GM12878 (cell line): ENCODE measurements at regions not wholly inside any gene's neighbourhood (a gene's known extent, or its start where the extent isn't known, plus 50 kb on each side); places are given as distances from the start of the nearest gene placed in this dataset.

Experiments
- ATAC-seq: fragments of 200-7000 bp; cut with Tn5 transposase; 3 replicates; pipeline ENCODE4 v1.9.1; 2020; ENCODE audit warnings: mild to moderate bottlenecking, moderate library complexity
- BruUV-seq: library from RNA; stranded (reverse); fragments of 400-500 nt; replicated peaks from 2 replicates; lab custom pipeline; 2021; lab: Mats Ljungman, UMichigan
- CTCF ChIA-PET: fragments of 300-600 bp; sonication (Branson Sonifier 250); formaldehyde crosslinking; extraction: SDS; loops from one replicate; lab custom pipeline; 2021; ENCODE audit warnings: inconsistent platforms; lab: Yijun Ruan, JAX
- POLR2A ChIA-PET: fragments of 350-600 bp; formaldehyde crosslinking; extraction: SDS; loops from one replicate; lab custom pipeline; 2021; ENCODE audit warnings: inconsistent platforms; lab: Charles Lee
- RAD21 ChIA-PET: fragments of 300-600 bp; sonication (Branson Sonifier 250); formaldehyde crosslinking; loops from one replicate; lab custom pipeline; 2023; ENCODE audit warnings: antibody characterized with exemption; ENCODE audit not compliant: unreplicated experiment; lab: Charles Lee
- SMC1A ChIA-PET: fragments of 300-600 bp; sonication (Branson Sonifier 250); formaldehyde crosslinking; loops from one replicate; lab custom pipeline; 2023; ENCODE audit not compliant: unreplicated experiment, uncharacterized antibody; lab: Charles Lee
- DNase-seq: peaks from one replicate; pipeline ENCODE4 v3.0.0-alpha.2; 2011; ENCODE audit warnings: low read depth, low spot score
- FAIRE-seq: peaks from 3 replicates; lab custom pipeline; 2011; peaks lifted over from hg19 to GRCh38; lab: Jason Lieb, UNC
- H2AFZ ChIP-seq: 2 replicates; pipeline ENCODE4 v1.6.0; 2011; ENCODE audit warnings: low read depth, low read length, control low read depth; ENCODE audit not compliant: control insufficient read depth
- H3K27ac ChIP-seq: 2 replicates; pipeline ENCODE4 v1.5.1; 2011; ENCODE audit warnings: control low read depth; ENCODE audit not compliant: control insufficient read depth, insufficient read depth
- H3K27me3 ChIP-seq, 2 experiments: replicated peaks in 1 of 2; 2 replicates each; pipeline versions ENCODE4 v1.6.0 to v1.6.1; 2011; ENCODE audit warnings: low read length in 1 of 2; ENCODE audit not compliant: control insufficient read depth in 2 of 2, insufficient read depth in 2 of 2
- H3K36me3 ChIP-seq, 2 experiments: 2 replicates each; pipeline ENCODE4 v1.5.1; 2011; ENCODE audit warnings: low read length in 1 of 2; ENCODE audit not compliant: control insufficient read depth in 2 of 2, insufficient read depth in 2 of 2
- H3K4me1 ChIP-seq: 2 replicates; pipeline ENCODE4 v1.6.1; 2011; ENCODE audit warnings: mild to moderate bottlenecking, low read length, moderate library complexity, mixed read lengths; ENCODE audit not compliant: control insufficient read depth, insufficient read depth
- H3K4me2 ChIP-seq: 2 replicates; pipeline ENCODE4 v1.6.0; 2011; ENCODE audit warnings: control low read depth; ENCODE audit not compliant: control insufficient read depth, insufficient read depth
- H3K4me3 ChIP-seq: fragments of 200-600 bp; sonication (generic); 2 replicates; pipeline ENCODE4 v1.5.1; 2016
- H3K79me2 ChIP-seq: 2 replicates; pipeline ENCODE4 v1.6.0; 2011; ENCODE audit warnings: low read length; ENCODE audit not compliant: control insufficient read depth, insufficient read depth
- H3K9ac ChIP-seq: 2 replicates; pipeline ENCODE4 v1.8.0; 2011; ENCODE audit warnings: low read length, control low read depth, mixed read lengths; ENCODE audit not compliant: control insufficient read depth, insufficient read depth
- H3K9me3 ChIP-seq: replicated peaks from 3 replicates; pipeline ENCODE4 v1.5.1; 2011; ENCODE audit warnings: mild to moderate bottlenecking, low read length; ENCODE audit not compliant: control insufficient read depth, insufficient read depth
- H4K20me1 ChIP-seq: 2 replicates; pipeline ENCODE4 v1.6.0; 2011; ENCODE audit not compliant: control insufficient read depth, insufficient read depth
- BRCA1 ChIP-seq: IDR thresholded peaks from 2 replicates; pipeline ENCODE4 v1.6.1; 2011; ENCODE audit warnings: low read depth, low read length, improper control_type of control experiment
- CBFB ChIP-seq: IDR thresholded peaks from 2 replicates; pipeline ENCODE4 v1.6.1; 2016; ENCODE audit warnings: antibody characterized with exemption, low read depth
- FOS ChIP-seq: IDR thresholded peaks from 3 replicates; pipeline ENCODE4 v1.6.1; 2011; ENCODE audit warnings: borderline replicate concordance; ENCODE audit not compliant: insufficient read length; ENCODE audit errors: extremely low read depth
- IKZF2 ChIP-seq, 2 experiments: fragments of 450-650 bp; IDR thresholded peaks; 2 replicates each; pipeline ENCODE4 v1.6.1; 2017; ENCODE audit warnings: mild to moderate bottlenecking in 2 of 2, moderate library complexity in 2 of 2
- MTA2 ChIP-seq: fragments of 450-650 bp; IDR thresholded peaks from 2 replicates; pipeline ENCODE4 v1.6.1; 2016; ENCODE audit warnings: low read depth, mild to moderate bottlenecking, moderate library complexity
- NR2C2 ChIP-seq: IDR thresholded peaks from 2 replicates; pipeline ENCODE4 v1.6.1; 2011; ENCODE audit warnings: borderline replicate concordance, low read depth; ENCODE audit not compliant: control insufficient read depth, insufficient read length
- NRF1 ChIP-seq: conservative IDR thresholded peaks from 2 replicates; pipeline ENCODE4 v1.6.1; 2011; ENCODE audit warnings: mild to moderate bottlenecking, low read depth, low read length, improper control_type of control experiment
- POLR2A ChIP-seq: IDR thresholded peaks from 2 replicates; pipeline ENCODE4 v1.6.1; 2011; ENCODE audit warnings: low read depth, mild to moderate bottlenecking, low read length
- WGBS: methylation state at CpG from one replicate; pipeline ENCODE4 v1.1.6; 2016; ENCODE audit warnings: low lambda C conversion rate; ENCODE audit not compliant: insufficient replicate concordance, insufficient coverage; ENCODE audit errors: missing lambda C conversion rate; 5-methylcytosine and 5-hydroxymethylcytosine counted together
- in situ Hi-C: fragments of 300-500 bp; cut with MboI; formaldehyde crosslinking; loops from 9 replicates; pipeline ENCODE4 v1.14.3; 2018; ENCODE audit warnings: mixed read lengths
- intact Hi-C: fragments of 100-400 bp; cut with micrococcal nuclease; formaldehyde crosslinking; loops from one replicate; pipeline ENCODE4 v1.14.2; 2022; ENCODE audit not compliant: unreplicated experiment
- TF ChIP-seq, protein P1 (sequence below): fragments of 450-650 bp; formaldehyde crosslinking; IDR thresholded peaks from 2 replicates; pipeline ENCODE4 v1.4.0; 2020; ENCODE audit warnings: mild to moderate bottlenecking, moderate library complexity

- no peak overlapping the region for H3K4me3 ChIP-seq
- intact Hi-C loops (loop anchor here (5.0 kb wide), 2 partner anchors 83 to 632 kb away; no protein-coding TSS in a partner anchor), in situ Hi-C loops (loop anchor here (5.0 to 25.0 kb wide), 2 partner anchors 477 to 762 kb away; no protein-coding TSS in a partner anchor)
- ATAC-seq (no peak), FAIRE-seq (no peak), DNase-seq (no peak)
- no peak overlapping the region for H3K4me2 ChIP-seq
- no peaks in the 10 kb centered on the region for H4K20me1 ChIP-seq
- H3K27ac ChIP-seq, result no peak overlapping the region
- ChIA-PET CTCF (interaction anchor here (1.0 to 1.7 kb wide), 2 partner anchors 83 to 178 kb away, joined by 3 to 5 read pairs; no protein-coding TSS in a partner anchor), RAD21 (interaction anchor here (2.0 kb wide), 1 partner anchor 83 kb away, joined by 9 read pairs; no protein-coding TSS in a partner anchor), POLR2A (no interaction called here), SMC1A (no interaction called here)
- H2AFZ ChIP-seq, result no peak overlapping the region
- no peaks in the 10 kb centered on the region for H3K36me3 ChIP-seq
- H3K27me3 ChIP-seq, result peaks cover 0 to 4% of the 10 kb centered on the region in 2 experiments; a peak in 3 of 4 replicates
- 79% methylated on average over 6 of the region's 6 CpGs for WGBS
- no peaks in the 10 kb centered on the region for H3K79me2 ChIP-seq
- no peak overlapping the region for H3K9ac ChIP-seq
- H3K4me1 ChIP-seq, result no peaks in the 10 kb centered on the region
- no peak for TF ChIP-seq NR2C2
- TF ChIP-seq IKZF2 (IDR thresholded peaks at IDR 0.05), result no peak
- TF ChIP-seq NRF1, result no peak
- no peak for TF ChIP-seq FOS
- TF ChIP-seq BRCA1, result no peak
- no peak for TF ChIP-seq MTA2
- TF ChIP-seq CBFB, result no peak
- TF ChIP-seq, protein P1, sequence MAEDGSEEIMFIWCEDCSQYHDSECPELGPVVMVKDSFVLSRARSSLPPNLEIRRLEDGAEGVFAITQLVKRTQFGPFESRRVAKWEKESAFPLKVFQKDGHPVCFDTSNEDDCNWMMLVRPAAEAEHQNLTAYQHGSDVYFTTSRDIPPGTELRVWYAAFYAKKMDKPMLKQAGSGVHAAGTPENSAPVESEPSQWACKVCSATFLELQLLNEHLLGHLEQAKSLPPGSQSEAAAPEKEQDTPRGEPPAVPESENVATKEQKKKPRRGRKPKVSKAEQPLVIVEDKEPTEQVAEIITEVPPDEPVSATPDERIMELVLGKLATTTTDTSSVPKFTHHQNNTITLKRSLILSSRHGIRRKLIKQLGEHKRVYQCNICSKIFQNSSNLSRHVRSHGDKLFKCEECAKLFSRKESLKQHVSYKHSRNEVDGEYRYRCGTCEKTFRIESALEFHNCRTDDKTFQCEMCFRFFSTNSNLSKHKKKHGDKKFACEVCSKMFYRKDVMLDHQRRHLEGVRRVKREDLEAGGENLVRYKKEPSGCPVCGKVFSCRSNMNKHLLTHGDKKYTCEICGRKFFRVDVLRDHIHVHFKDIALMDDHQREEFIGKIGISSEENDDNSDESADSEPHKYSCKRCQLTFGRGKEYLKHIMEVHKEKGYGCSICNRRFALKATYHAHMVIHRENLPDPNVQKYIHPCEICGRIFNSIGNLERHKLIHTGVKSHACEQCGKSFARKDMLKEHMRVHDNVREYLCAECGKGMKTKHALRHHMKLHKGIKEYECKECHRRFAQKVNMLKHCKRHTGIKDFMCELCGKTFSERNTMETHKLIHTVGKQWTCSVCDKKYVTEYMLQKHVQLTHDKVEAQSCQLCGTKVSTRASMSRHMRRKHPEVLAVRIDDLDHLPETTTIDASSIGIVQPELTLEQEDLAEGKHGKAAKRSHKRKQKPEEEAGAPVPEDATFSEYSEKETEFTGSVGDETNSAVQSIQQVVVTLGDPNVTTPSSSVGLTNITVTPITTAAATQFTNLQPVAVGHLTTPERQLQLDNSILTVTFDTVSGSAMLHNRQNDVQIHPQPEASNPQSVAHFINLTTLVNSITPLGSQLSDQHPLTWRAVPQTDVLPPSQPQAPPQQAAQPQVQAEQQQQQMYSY (CRISPR knock-in tag), result no peak
- no peak for TF ChIP-seq POLR2A
- TF ChIP-seq, all 136 proteins: peak for 0
- BruUV-seq, result no TSS peak
- no peaks in the 10 kb centered on the region for H3K9me3 ChIP-seq
Observed at GRCh38 chr11:31874631-31875191, 63.6 kb upstream of the PAX6 start.
